ENCODE measurements at regions not wholly inside any gene's neighbourhood (a gene's known extent, or its start where the extent isn't known, plus 50 kb on each side); places are given as distances from the start of the nearest gene placed in this dataset.

GRCh38 chr2:164242409-164242808 is 378.9 kb downstream of the GRB14 start:
- no peaks in the 10 kb centered on the region for H3K36me3 Mint-ChIP-seq (ENCODE audit: low read depth)
- peaks cover 23% of the 10 kb centered on the region for H3K9me3 Mint-ChIP-seq
- no peaks in the 10 kb centered on the region for H3K27me3 Mint-ChIP-seq (ENCODE audit: insufficient read depth)
- no peak for TF ChIP-seq CTCF (IDR thresholded peaks at IDR 0.05)
- DNase-seq, result no peak
- no peak overlapping the region for H3K27ac Mint-ChIP-seq
- no peak overlapping the region for H3K4me3 Mint-ChIP-seq
- H3K4me1 Mint-ChIP-seq (ENCODE audit: low read depth), result no peaks in the 10 kb centered on the region

- no peak for DNase-seq
- no peak for TF ChIP-seq CTCF (IDR thresholded peaks at IDR 0.05)
- Mint-ChIP-seq H3K27me3 (ENCODE audit: insufficient read depth) (no peaks in the 10 kb centered on the region), H3K9me3 (peaks cover 10% of the 10 kb centered on the region), H3K4me1 (ENCODE audit: low read depth) (no peaks in the 10 kb centered on the region), H3K4me3 (no peak overlapping the region), H3K36me3 (ENCODE audit: low read depth) (no peaks in the 10 kb centered on the region), H3K27ac (no peak overlapping the region)
Observed at GRCh38 chr2:164234074-164234473, 387.2 kb downstream of the GRB14 start.

- Mint-ChIP-seq H3K9me3 (peaks cover 6% of the 10 kb centered on the region), H3K36me3 (ENCODE audit: low read depth) (no peaks in the 10 kb centered on the region; the same call in 1 of the 2 replicates), H3K4me1 (ENCODE audit: low read depth) (no peaks in the 10 kb centered on the region), H3K27me3 (ENCODE audit: insufficient read depth) (no peaks in the 10 kb centered on the region; the same call in 1 of the 2 replicates), H3K27ac (no peak overlapping the region), H3K4me3 (no peak overlapping the region)
- TF ChIP-seq CTCF (IDR thresholded peaks at IDR 0.05), result no peak
- DNase-seq, result no peak
Observed at GRCh38 chr2:164224007-164224406, 397.3 kb downstream of the GRB14 start.

GRCh38 chr2:164221473-164221872 is 399.8 kb downstream of the GRB14 start:
- no peak for TF ChIP-seq CTCF (IDR thresholded peaks at IDR 0.05)
- Mint-ChIP-seq H3K27me3 (ENCODE audit: insufficient read depth) (no peaks in the 10 kb centered on the region), H3K27ac (no peak overlapping the region), H3K36me3 (ENCODE audit: low read depth) (no peaks in the 10 kb centered on the region), H3K4me1 (ENCODE audit: low read depth) (no peaks in the 10 kb centered on the region), H3K4me3 (no peak overlapping the region), H3K9me3 (peaks cover 4% of the 10 kb centered on the region; the same call in 1 of the 2 replicates)
- no peak for DNase-seq

GRCh38 chr2:164220265-164220664 is 401.0 kb downstream of the GRB14 start:
- peaks cover 8% of the 10 kb centered on the region for H3K9me3 Mint-ChIP-seq
- no peak for TF ChIP-seq CTCF (IDR thresholded peaks at IDR 0.05)
- no peaks in the 10 kb centered on the region for H3K36me3 Mint-ChIP-seq (ENCODE audit: low read depth)
- DNase-seq, result no peak
- no peak overlapping the region for H3K27ac Mint-ChIP-seq
- no peaks in the 10 kb centered on the region for H3K27me3 Mint-ChIP-seq (ENCODE audit: insufficient read depth)
- no peak overlapping the region for H3K4me3 Mint-ChIP-seq
- H3K4me1 Mint-ChIP-seq (ENCODE audit: low read depth), result no peaks in the 10 kb centered on the region

- H3K4me3 Mint-ChIP-seq, result no peak overlapping the region
- no peak overlapping the region for H3K27ac Mint-ChIP-seq
- no peak for TF ChIP-seq CTCF (IDR thresholded peaks at IDR 0.05)
- H3K36me3 Mint-ChIP-seq (ENCODE audit: low read depth), result no peaks in the 10 kb centered on the region
- no peaks in the 10 kb centered on the region for H3K4me1 Mint-ChIP-seq (ENCODE audit: low read depth)
- H3K9me3 Mint-ChIP-seq, result peaks cover 35% of the 10 kb centered on the region
- H3K27me3 Mint-ChIP-seq (ENCODE audit: insufficient read depth), result no peaks in the 10 kb centered on the region
- no peak for DNase-seq
Observed at GRCh38 chr2:164213916-164214315, 407.4 kb downstream of the GRB14 start.
